HepG2 (cell line): ENCODE measurements at regions not wholly inside any gene's neighbourhood (a gene's known extent, or its start where the extent isn't known, plus 50 kb on each side); places are given as distances from the start of the nearest gene placed in this dataset.

Experiments
- AGO2 ChIP-seq: fragments of 200-400 bp; formaldehyde crosslinking; optimal IDR thresholded peaks from 2 replicates; pipeline ENCODE3; 2017; ENCODE audit warnings: mild to moderate bottlenecking, low read depth, low read length, moderate library complexity
- EP300 ChIP-seq, 3 experiments: sonication (generic) in 1 of 3; formaldehyde crosslinking in 1 of 3; IDR thresholded peaks; 2 replicates each; pipeline versions ENCODE4 v1.5.1 to v1.6.1; 2011 to 2020; ENCODE audit warnings: low read depth in 2 of 3, low read length in 2 of 3, borderline replicate concordance in 1 of 3, improper control_type of control experiment in 1 of 3, mild to moderate bottlenecking in 1 of 3, missing genetic modification reagents in 1 of 3, moderate library complexity in 1 of 3
- HMG20B ChIP-seq: conservative IDR thresholded peaks from 2 replicates; pipeline ENCODE4 v1.6.1; 2016; ENCODE audit warnings: missing genetic modification reagents, missing compliant biosample characterization
- JUND ChIP-seq: sonication (generic); formaldehyde crosslinking; IDR thresholded peaks from 2 replicates; pipeline ENCODE4 v1.8.0; 2022; ENCODE audit warnings: mild to moderate bottlenecking, missing genetic modification reagents
- NR1H2 ChIP-seq: sonication (generic); formaldehyde crosslinking; IDR thresholded peaks from 2 replicates; pipeline ENCODE4 v1.8.1; 2022; ENCODE audit warnings: low read depth, missing genetic modification reagents, borderline replicate concordance
- RCOR2 ChIP-seq: IDR thresholded peaks from 2 replicates; pipeline ENCODE4 v1.6.1; 2016; ENCODE audit warnings: missing biosample characterization, missing genetic modification reagents
- RELA ChIP-seq: sonication (generic); formaldehyde crosslinking; IDR thresholded peaks from 2 replicates; pipeline ENCODE4 v1.4.0; 2020; ENCODE audit warnings: missing genetic modification reagents
- RXRA ChIP-seq: sonication (generic); formaldehyde crosslinking; IDR thresholded peaks from 2 replicates; pipeline ENCODE4 v1.5.1; 2020; ENCODE audit warnings: missing genetic modification reagents
- SIN3A ChIP-seq: IDR thresholded peaks from 2 replicates; pipeline ENCODE4 v1.6.1; 2011; ENCODE audit warnings: low read depth, mild to moderate bottlenecking, control low read depth, low read length, borderline replicate concordance
- SMAD3 ChIP-seq: sonication (generic); formaldehyde crosslinking; IDR thresholded peaks from 2 replicates; pipeline ENCODE4 v1.4.0; 2020; ENCODE audit warnings: missing genetic modification reagents
- SMC3 ChIP-seq: IDR thresholded peaks from 2 replicates; pipeline ENCODE4 v1.6.1; 2011; ENCODE audit warnings: low read length, improper control_type of control experiment
- SOX5 ChIP-seq: IDR thresholded peaks from 2 replicates; pipeline ENCODE4 v1.6.1; 2016; ENCODE audit warnings: borderline replicate concordance
- SP4 ChIP-seq: sonication (generic); formaldehyde crosslinking; IDR thresholded peaks from 2 replicates; pipeline ENCODE4 v1.8.1; 2023; ENCODE audit warnings: mild to moderate bottlenecking, missing genetic modification reagents
- ZFP37 ChIP-seq: sonication (generic); formaldehyde crosslinking; IDR thresholded peaks from 2 replicates; pipeline ENCODE4 v1.4.0; 2020; ENCODE audit warnings: missing genetic modification reagents, borderline replicate concordance
- ZNF430 ChIP-seq: sonication (generic); formaldehyde crosslinking; IDR thresholded peaks from 2 replicates; pipeline ENCODE4 v1.9.0; 2021; ENCODE audit warnings: mild to moderate bottlenecking, missing genetic modification reagents
- ZNF432 ChIP-seq: sonication (generic); formaldehyde crosslinking; IDR thresholded peaks from 2 replicates; pipeline ENCODE4 v1.5.0; 2020; ENCODE audit warnings: missing genetic modification reagents, mild to moderate bottlenecking, borderline replicate concordance
- ZNF709 ChIP-seq: sonication (generic); formaldehyde crosslinking; IDR thresholded peaks from 2 replicates; pipeline ENCODE4 v1.5.0; 2020; ENCODE audit warnings: mild to moderate bottlenecking, missing genetic modification reagents
- ZNF737 ChIP-seq: sonication (generic); formaldehyde crosslinking; IDR thresholded peaks from 2 replicates; pipeline ENCODE4 v1.5.0; 2020; ENCODE audit warnings: missing genetic modification reagents, mild to moderate bottlenecking, borderline replicate concordance
- ZNF75D ChIP-seq: sonication (generic); formaldehyde crosslinking; IDR thresholded peaks from 2 replicates; pipeline ENCODE4 v1.8.1; 2023; ENCODE audit warnings: missing genetic modification reagents, mild to moderate bottlenecking, borderline replicate concordance
- TF ChIP-seq, protein P1 (sequence below): sonication (generic); formaldehyde crosslinking; IDR thresholded peaks from 2 replicates; pipeline ENCODE4 v1.4.0; 2020; ENCODE audit warnings: mild to moderate bottlenecking, missing genetic modification reagents
- TF ChIP-seq, protein P2 (sequence below): sonication (generic); formaldehyde crosslinking; IDR thresholded peaks from 2 replicates; pipeline ENCODE4 v1.5.0; 2020; ENCODE audit warnings: missing genetic modification reagents
- TF ChIP-seq, protein P3 (sequence below): sonication (generic); formaldehyde crosslinking; IDR thresholded peaks from 2 replicates; pipeline ENCODE4 v1.4.0; 2020; ENCODE audit warnings: mild to moderate bottlenecking, low read depth, missing genetic modification reagents
- TF ChIP-seq, protein P4 (sequence below): sonication (generic); formaldehyde crosslinking; IDR thresholded peaks from 2 replicates; pipeline ENCODE4 v1.4.0; 2020; ENCODE audit warnings: missing genetic modification reagents

DNA sequence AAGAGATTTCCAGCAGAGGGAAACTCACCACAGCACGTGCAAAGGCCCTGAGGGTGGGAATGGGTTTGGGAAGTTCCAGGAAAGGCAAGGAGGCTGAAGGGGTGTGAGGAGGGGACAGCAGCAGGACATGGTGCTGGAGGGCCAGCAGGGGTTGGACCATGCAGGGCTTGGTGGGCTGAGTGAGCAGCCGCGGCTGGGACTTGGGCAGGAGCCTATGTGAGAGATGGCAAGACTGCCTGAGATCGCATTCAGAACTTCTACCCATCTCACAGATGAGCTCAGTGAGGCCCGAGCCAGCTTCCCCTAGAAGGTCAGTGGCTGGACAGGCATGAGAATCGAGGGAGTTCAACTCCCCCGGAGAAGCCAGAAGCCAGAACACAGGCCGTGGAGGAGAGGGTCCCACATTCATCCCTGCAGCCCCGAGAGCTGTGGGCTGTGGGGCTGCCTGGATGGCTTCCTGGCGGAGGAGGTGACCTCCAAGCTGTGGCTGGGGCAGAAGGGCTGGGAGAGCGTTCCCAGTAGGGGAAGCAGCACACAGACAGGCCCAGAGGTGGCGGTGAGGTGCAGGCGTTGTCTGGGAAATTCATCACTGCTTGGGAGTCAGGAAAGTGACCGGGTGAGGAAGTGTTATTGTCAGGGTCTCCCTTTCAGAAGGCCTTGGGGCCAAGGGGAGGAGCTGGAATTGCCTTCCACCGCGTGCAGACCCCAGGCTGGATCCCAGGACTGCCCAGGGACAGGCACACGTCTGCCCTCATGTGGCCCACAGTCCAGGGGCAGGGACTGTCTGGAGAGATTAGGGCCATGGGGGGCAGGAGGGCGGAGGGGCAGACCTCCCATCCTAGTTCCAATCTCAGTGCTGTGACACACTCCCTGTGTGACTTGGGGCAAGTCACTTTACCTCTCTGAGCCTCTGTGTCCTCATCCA lies 103.8 kb downstream of the CEBPB start (continued):
- TF ChIP-seq ZNF709 (CRISPR knock-in tag) (no peak), RELA (CRISPR knock-in tag) (no peak; the same call in 1 of the 2 replicates), ZNF432 (CRISPR knock-in tag) (no peak), RXRA (CRISPR knock-in tag) (peak; percentile 44), EP300 (IDR thresholded peaks at IDR 0.05; ENCODE audit: low read depth in 2 of 2, low read length in 2 of 2) (no peak), EP300 (CRISPR knock-in tag; IDR thresholded peaks at IDR 0.05; ENCODE audit: borderline replicate concordance) (0 out of 2 replicates have a peak, but pooled peaks have one; percentile 44), ZNF737 (CRISPR knock-in tag) (no peak), ZNF75D (no peak), SMC3 (no peak), SOX5 (CRISPR knock-in tag) (0 out of 2 replicates have a peak, but pooled peaks have one; percentile 31), SP4 (CRISPR knock-in tag) (peak; percentile 30; the same call in 1 of the 2 replicates), SIN3A (no peak), RCOR2 (CRISPR knock-in tag) (no peak), HMG20B (CRISPR knock-in tag) (no peak), NR1H2 (CRISPR knock-in tag) (no peak), AGO2 (no peak), ZNF430 (CRISPR knock-in tag) (peak; percentile 54; the same call in 1 of the 2 replicates), JUND (CRISPR knock-in tag) (no peak), SMAD3 (CRISPR knock-in tag) (no peak), ZFP37 (CRISPR knock-in tag) (no peak)
- TF ChIP-seq, protein P1, sequence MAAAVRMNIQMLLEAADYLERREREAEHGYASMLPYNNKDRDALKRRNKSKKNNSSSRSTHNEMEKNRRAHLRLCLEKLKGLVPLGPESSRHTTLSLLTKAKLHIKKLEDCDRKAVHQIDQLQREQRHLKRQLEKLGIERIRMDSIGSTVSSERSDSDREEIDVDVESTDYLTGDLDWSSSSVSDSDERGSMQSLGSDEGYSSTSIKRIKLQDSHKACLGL: 0 out of 2 replicates have a peak, but pooled peaks have one; percentile 37
- TF ChIP-seq, protein P2, sequence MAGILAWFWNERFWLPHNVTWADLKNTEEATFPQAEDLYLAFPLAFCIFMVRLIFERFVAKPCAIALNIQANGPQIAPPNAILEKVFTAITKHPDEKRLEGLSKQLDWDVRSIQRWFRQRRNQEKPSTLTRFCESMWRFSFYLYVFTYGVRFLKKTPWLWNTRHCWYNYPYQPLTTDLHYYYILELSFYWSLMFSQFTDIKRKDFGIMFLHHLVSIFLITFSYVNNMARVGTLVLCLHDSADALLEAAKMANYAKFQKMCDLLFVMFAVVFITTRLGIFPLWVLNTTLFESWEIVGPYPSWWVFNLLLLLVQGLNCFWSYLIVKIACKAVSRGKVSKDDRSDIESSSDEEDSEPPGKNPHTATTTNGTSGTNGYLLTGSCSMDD (CRISPR knock-in tag): no peak
- TF ChIP-seq, protein P3, sequence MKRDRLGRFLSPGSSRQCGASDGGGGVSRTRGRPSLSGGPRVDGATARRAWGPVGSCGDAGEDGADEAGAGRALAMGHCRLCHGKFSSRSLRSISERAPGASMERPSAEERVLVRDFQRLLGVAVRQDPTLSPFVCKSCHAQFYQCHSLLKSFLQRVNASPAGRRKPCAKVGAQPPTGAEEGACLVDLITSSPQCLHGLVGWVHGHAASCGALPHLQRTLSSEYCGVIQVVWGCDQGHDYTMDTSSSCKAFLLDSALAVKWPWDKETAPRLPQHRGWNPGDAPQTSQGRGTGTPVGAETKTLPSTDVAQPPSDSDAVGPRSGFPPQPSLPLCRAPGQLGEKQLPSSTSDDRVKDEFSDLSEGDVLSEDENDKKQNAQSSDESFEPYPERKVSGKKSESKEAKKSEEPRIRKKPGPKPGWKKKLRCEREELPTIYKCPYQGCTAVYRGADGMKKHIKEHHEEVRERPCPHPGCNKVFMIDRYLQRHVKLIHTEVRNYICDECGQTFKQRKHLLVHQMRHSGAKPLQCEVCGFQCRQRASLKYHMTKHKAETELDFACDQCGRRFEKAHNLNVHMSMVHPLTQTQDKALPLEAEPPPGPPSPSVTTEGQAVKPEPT (CRISPR knock-in tag): peak; percentile 92
- TF ChIP-seq, protein P4, sequence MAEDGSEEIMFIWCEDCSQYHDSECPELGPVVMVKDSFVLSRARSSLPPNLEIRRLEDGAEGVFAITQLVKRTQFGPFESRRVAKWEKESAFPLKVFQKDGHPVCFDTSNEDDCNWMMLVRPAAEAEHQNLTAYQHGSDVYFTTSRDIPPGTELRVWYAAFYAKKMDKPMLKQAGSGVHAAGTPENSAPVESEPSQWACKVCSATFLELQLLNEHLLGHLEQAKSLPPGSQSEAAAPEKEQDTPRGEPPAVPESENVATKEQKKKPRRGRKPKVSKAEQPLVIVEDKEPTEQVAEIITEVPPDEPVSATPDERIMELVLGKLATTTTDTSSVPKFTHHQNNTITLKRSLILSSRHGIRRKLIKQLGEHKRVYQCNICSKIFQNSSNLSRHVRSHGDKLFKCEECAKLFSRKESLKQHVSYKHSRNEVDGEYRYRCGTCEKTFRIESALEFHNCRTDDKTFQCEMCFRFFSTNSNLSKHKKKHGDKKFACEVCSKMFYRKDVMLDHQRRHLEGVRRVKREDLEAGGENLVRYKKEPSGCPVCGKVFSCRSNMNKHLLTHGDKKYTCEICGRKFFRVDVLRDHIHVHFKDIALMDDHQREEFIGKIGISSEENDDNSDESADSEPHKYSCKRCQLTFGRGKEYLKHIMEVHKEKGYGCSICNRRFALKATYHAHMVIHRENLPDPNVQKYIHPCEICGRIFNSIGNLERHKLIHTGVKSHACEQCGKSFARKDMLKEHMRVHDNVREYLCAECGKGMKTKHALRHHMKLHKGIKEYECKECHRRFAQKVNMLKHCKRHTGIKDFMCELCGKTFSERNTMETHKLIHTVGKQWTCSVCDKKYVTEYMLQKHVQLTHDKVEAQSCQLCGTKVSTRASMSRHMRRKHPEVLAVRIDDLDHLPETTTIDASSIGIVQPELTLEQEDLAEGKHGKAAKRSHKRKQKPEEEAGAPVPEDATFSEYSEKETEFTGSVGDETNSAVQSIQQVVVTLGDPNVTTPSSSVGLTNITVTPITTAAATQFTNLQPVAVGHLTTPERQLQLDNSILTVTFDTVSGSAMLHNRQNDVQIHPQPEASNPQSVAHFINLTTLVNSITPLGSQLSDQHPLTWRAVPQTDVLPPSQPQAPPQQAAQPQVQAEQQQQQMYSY (CRISPR knock-in tag): no peak
